ENCODE measurements at regions not wholly inside any gene's neighbourhood (a gene's known extent, or its start where the extent isn't known, plus 50 kb on each side); places are given as distances from the start of the nearest gene placed in this dataset.

DNA sequence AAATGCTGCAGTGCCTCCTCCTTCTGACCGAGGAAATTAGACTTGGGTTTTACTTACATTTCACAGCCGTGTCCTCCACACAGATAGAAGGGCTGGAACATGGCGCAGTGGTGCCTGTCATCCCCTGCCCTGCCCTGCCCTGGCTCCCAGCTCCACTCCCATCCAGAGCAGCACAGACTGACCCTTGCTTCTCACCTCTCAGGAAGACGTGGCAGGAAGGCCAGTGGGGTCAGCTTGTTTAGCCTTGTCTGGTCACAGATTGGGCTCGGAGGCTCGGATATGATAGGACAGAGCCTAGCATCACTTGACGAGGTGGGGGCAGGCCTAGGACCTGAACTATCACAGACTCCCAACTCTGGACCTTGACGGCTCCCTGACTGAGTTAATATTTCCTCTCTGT lies 88.5 kb downstream of the LINGO1 start:
- no peak overlapping the region for H3K27ac ChIP-seq (ENCODE audit: low read depth in 2 of 2, low read length in 1 of 2)
- H3K79me2 ChIP-seq (ENCODE audit: insufficient read depth): no peaks in the 10 kb centered on the region
- no peaks in the 10 kb centered on the region for H3K9me2 ChIP-seq
- no peaks in the 10 kb centered on the region for H3K27me3 ChIP-seq (ENCODE audit: insufficient read depth)
- no peak overlapping the region for H3K4me3 ChIP-seq (ENCODE audit: low read depth in 2 of 2, low read length in 1 of 2)
- CTCF ChIA-PET: interaction anchor here (0.7 to 7.6 kb wide), 51 partner anchors 8 to 546 kb away, joined by 3 to 134 read pairs (median 7); partner anchors contain the start of gene LINGO1
- no peak overlapping the region for H3K9ac ChIP-seq
- no peak for DNase-seq
- H3K9me3 ChIP-seq: no peaks in the 10 kb centered on the region
- no peak for TF ChIP-seq GATA2 (CRISPR knock-in tag; IDR thresholded peaks at IDR 0.05)
- no peak for TF ChIP-seq ELF1 (IDR thresholded peaks at IDR 0.05)
- TF ChIP-seq TEAD4 (IDR thresholded peaks at IDR 0.05; ENCODE audit: borderline replicate concordance, insufficient read depth): no peak
- TF ChIP-seq SIN3A (IDR thresholded peaks at IDR 0.05; ENCODE audit: borderline replicate concordance, low read depth, low read length): no peak
- no peak for TF ChIP-seq MEF2A (IDR thresholded peaks at IDR 0.05; ENCODE audit: borderline replicate concordance, low read depth)
- no peak for TF ChIP-seq EZH2phosphoT487 (IDR thresholded peaks at IDR 0.05; ENCODE audit: borderline replicate concordance, low read depth)
- TF ChIP-seq, protein P1, sequence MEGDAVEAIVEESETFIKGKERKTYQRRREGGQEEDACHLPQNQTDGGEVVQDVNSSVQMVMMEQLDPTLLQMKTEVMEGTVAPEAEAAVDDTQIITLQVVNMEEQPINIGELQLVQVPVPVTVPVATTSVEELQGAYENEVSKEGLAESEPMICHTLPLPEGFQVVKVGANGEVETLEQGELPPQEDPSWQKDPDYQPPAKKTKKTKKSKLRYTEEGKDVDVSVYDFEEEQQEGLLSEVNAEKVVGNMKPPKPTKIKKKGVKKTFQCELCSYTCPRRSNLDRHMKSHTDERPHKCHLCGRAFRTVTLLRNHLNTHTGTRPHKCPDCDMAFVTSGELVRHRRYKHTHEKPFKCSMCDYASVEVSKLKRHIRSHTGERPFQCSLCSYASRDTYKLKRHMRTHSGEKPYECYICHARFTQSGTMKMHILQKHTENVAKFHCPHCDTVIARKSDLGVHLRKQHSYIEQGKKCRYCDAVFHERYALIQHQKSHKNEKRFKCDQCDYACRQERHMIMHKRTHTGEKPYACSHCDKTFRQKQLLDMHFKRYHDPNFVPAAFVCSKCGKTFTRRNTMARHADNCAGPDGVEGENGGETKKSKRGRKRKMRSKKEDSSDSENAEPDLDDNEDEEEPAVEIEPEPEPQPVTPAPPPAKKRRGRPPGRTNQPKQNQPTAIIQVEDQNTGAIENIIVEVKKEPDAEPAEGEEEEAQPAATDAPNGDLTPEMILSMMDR (IDR thresholded peaks at IDR 0.05): no peak
- TF ChIP-seq TCF12 (IDR thresholded peaks at IDR 0.05): no peak
- no peak for TF ChIP-seq FOSL2 (IDR thresholded peaks at IDR 0.05; ENCODE audit: borderline replicate concordance, low read depth)
- no peak for TF ChIP-seq PBX3 (IDR thresholded peaks at IDR 0.05)
- no peak for TF ChIP-seq MXI1 (IDR thresholded peaks at IDR 0.05; ENCODE audit: low read depth, low read length)
- TF ChIP-seq JUND (IDR thresholded peaks at IDR 0.05): no peak
- no peak for TF ChIP-seq POLR2AphosphoS5 (IDR thresholded peaks at IDR 0.05; ENCODE audit: low read depth, low read length)
- TF ChIP-seq IRF3 (IDR thresholded peaks at IDR 0.05; ENCODE audit: low read depth, low read length): no peak
- 67% methylated on average over 4 of the region's 8 CpGs for WGBS (ENCODE audit: low lambda C conversion rate)
- POLR2A ChIA-PET: interaction anchor here (1.4 kb wide), 1 partner anchor 48 kb away, joined by 3 read pairs; no protein-coding TSS in a partner anchor
- peaks cover 16 to 25% of the 10 kb centered on the region in 2 experiments; a peak in 3 of 4 replicates for H3K4me1 ChIP-seq (ENCODE audit: control insufficient read depth in 1 of 2, insufficient read depth in 2 of 2, low read depth in 1 of 2, low read length in 1 of 2)
- H3K36me3 ChIP-seq (replicated peaks in 1 of 2; ENCODE audit: control insufficient read depth in 1 of 2, insufficient read depth in 2 of 2, low read length in 1 of 2): no peaks in the 10 kb centered on the region
- H3K4me2 ChIP-seq: no peak overlapping the region
- no peaks in the 10 kb centered on the region for H4K20me1 ChIP-seq (ENCODE audit: insufficient read depth)
- H2AFZ ChIP-seq (ENCODE audit: low read depth): no peak overlapping the region
- H3F3A ChIP-seq (replicated peaks; ENCODE audit: insufficient read depth): no peaks in the 10 kb centered on the region
